HUDEP-2 (cell line): ENCODE measurements at regions not wholly inside any gene's neighbourhood (a gene's known extent, or its start where the extent isn't known, plus 50 kb on each side); places are given as distances from the start of the nearest gene placed in this dataset.

Experiments used
- DNase-seq, 76 experiments: peaks; one replicate each; lab custom pipeline; 2025; ENCODE audit not compliant: unreplicated experiment in 76 of 76; lab: John Stamatoyannopoulos, UW

- no peak for DNase-seq
Measured at GRCh38 chr7:20932785-20933527, 146.3 kb upstream of the SP8 start.

- no peak for DNase-seq
Measured at GRCh38 chr7:20945451-20945850, 158.8 kb upstream of the SP8 start.

GRCh38 chr7:20952916-20953315 lies 166.2 kb upstream of the SP8 start:
- no peak for DNase-seq

- DNase-seq, result no peak
Measured at GRCh38 chr7:20954711-20955619, 168.3 kb upstream of the SP8 start.

GRCh38 chr7:20958572-20958971 lies 171.9 kb upstream of the SP8 start:
- no peak for DNase-seq

GRCh38 chr7:20959281-20959680 lies 172.6 kb upstream of the SP8 start:
- no peak for DNase-seq

- DNase-seq, result no peak
Measured at GRCh38 chr7:20963556-20964280, 177.0 kb upstream of the SP8 start.

- DNase-seq, result no peak
Measured at GRCh38 chr7:20964281-20964918, 177.7 kb upstream of the SP8 start.

GRCh38 chr7:20971219-20971618 lies 184.5 kb upstream of the SP8 start:
- DNase-seq, result no peak

GRCh38 chr7:20980232-20980631 lies 193.5 kb upstream of the SP8 start:
- DNase-seq, result no peak

- DNase-seq, result no peak
Measured at GRCh38 chr7:20980668-20981264, 194.1 kb upstream of the SP8 start.

- DNase-seq, result no peak
Measured at GRCh38 chr7:20988340-20988739, 201.7 kb upstream of the SP8 start.

- no peak for DNase-seq
Measured at GRCh38 chr7:20991544-20991943, 204.9 kb upstream of the SP8 start.

- no peak for DNase-seq
Measured at GRCh38 chr7:20993693-20994092, 207.0 kb upstream of the SP8 start.

GRCh38 chr7:20998309-20998708 lies 211.6 kb upstream of the SP8 start:
- no peak for DNase-seq

GRCh38 chr7:21011153-21011552 lies 224.5 kb upstream of the SP8 start:
- DNase-seq, result no peak

GRCh38 chr7:21013765-21014539 lies 227.3 kb upstream of the SP8 start:
- no peak for DNase-seq

- DNase-seq, result no peak
Measured at GRCh38 chr7:21020667-21021066, 234.0 kb upstream of the SP8 start.

- no peak for DNase-seq
Measured at GRCh38 chr7:21023841-21024484, 237.3 kb upstream of the SP8 start.
